ENCODE measurements at regions not wholly inside any gene's neighbourhood (a gene's known extent, or its start where the extent isn't known, plus 50 kb on each side); places are given as distances from the start of the nearest gene placed in this dataset.

DNA sequence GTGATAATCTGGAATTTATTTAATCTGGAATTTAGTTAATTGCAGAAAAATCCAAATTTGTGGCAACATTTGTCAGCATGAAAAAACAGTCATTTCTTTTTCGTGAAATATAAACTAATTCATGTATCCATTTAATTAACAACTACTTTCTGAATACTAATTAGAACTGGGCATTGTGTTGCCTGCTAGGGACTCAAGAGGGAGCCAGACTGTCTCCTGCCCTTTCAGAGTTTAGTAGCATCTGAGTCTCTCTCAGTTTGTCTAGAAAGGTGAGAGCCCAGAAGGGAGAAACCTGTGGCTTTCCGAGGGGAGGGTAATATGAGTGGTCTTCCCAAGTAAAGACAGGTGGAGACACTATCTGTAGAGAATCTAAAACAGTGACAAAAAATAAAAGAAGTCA is 210.9 kb upstream of the HDDC2 start:
- no peak for TF ChIP-seq EZH2phosphoT487 (IDR thresholded peaks at IDR 0.05; ENCODE audit: low read depth)
- TF ChIP-seq, protein P1, sequence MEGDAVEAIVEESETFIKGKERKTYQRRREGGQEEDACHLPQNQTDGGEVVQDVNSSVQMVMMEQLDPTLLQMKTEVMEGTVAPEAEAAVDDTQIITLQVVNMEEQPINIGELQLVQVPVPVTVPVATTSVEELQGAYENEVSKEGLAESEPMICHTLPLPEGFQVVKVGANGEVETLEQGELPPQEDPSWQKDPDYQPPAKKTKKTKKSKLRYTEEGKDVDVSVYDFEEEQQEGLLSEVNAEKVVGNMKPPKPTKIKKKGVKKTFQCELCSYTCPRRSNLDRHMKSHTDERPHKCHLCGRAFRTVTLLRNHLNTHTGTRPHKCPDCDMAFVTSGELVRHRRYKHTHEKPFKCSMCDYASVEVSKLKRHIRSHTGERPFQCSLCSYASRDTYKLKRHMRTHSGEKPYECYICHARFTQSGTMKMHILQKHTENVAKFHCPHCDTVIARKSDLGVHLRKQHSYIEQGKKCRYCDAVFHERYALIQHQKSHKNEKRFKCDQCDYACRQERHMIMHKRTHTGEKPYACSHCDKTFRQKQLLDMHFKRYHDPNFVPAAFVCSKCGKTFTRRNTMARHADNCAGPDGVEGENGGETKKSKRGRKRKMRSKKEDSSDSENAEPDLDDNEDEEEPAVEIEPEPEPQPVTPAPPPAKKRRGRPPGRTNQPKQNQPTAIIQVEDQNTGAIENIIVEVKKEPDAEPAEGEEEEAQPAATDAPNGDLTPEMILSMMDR (IDR thresholded peaks at IDR 0.05; ENCODE audit: low read depth, low read length): peak; percentile 45
- Histone ChIP-seq H3K79me2 (ENCODE audit: low read length) (no peaks in the 10 kb centered on the region), H4K20me1 (ENCODE audit: insufficient read depth, low read length) (no peaks in the 10 kb centered on the region), H2AFZ (ENCODE audit: low read depth, low read length) (no peak overlapping the region), H3K36me3 (replicated peaks; ENCODE audit: low read depth, low read length) (no peaks in the 10 kb centered on the region), H3K27ac (ENCODE audit: low read length) (no peak overlapping the region), H3K9me3 (ENCODE audit: insufficient read depth, low read length) (no peaks in the 10 kb centered on the region), H3K4me1 (ENCODE audit: low read length) (no peaks in the 10 kb centered on the region), H3K4me3 (ENCODE audit: low read length) (no peak overlapping the region), H3K9ac (ENCODE audit: low read length) (no peak overlapping the region), H3K27me3 (ENCODE audit: low read depth, low read length) (no peaks in the 10 kb centered on the region), H3K4me2 (ENCODE audit: low read length) (no peak overlapping the region)

DNA sequence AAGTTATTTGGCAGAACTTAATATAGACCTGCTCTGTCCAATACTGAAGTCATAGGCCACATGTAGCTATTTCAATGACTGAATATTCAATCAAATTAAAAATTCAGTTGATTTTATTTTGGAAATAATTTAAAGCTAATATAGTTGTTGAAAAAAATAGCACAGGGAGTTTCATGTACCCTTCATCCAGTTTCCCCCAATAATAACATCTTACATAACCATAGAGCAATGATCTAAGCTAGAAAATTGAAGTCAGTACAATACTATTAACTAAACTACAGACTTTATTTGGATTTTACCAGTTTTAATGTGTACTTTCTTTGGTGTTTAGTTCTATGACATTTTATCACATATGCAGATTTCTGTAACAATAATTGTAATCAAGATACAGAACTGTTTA is 212.2 kb upstream of the HDDC2 start:
- Histone ChIP-seq H3K9me3 (ENCODE audit: insufficient read depth, low read length) (no peaks in the 10 kb centered on the region), H2AFZ (ENCODE audit: low read depth, low read length) (no peak overlapping the region), H3K4me1 (ENCODE audit: low read length) (no peaks in the 10 kb centered on the region), H3K79me2 (ENCODE audit: low read length) (no peaks in the 10 kb centered on the region), H3K4me2 (ENCODE audit: low read length) (no peak overlapping the region), H3K27ac (ENCODE audit: low read length) (no peak overlapping the region), H3K4me3 (ENCODE audit: low read length) (no peak overlapping the region), H3K27me3 (ENCODE audit: low read depth, low read length) (no peaks in the 10 kb centered on the region), H3K9ac (ENCODE audit: low read length) (no peak overlapping the region), H4K20me1 (ENCODE audit: insufficient read depth, low read length) (no peaks in the 10 kb centered on the region), H3K36me3 (replicated peaks; ENCODE audit: low read depth, low read length) (no peaks in the 10 kb centered on the region)
- TF ChIP-seq, protein P1 (IDR thresholded peaks at IDR 0.05; ENCODE audit: low read depth, low read length): no peak
- no peak for TF ChIP-seq EZH2phosphoT487 (IDR thresholded peaks at IDR 0.05; ENCODE audit: low read depth)

DNA sequence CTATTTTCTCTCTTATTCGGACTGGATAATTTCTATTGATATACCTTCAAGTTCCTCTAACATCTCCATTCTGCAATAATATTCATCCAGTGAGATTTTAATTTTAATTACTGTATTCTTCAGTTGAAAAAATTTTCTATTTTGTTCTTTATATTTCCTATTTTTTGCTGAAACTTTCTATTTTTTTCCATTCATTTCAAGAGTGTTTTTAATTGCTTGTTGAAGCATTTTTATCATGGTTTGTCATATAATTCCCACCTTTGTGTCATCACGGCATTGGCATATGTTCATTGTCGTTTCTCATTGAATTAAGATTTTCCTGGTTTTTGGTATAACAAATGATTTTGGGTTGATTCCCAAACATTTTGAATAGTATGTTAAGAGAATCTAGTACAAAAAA is 214.9 kb upstream of the HDDC2 start:
- Histone ChIP-seq H3K4me2 (ENCODE audit: low read length) (no peak overlapping the region), H3K36me3 (replicated peaks; ENCODE audit: low read depth, low read length) (no peaks in the 10 kb centered on the region), H3K79me2 (ENCODE audit: low read length) (no peaks in the 10 kb centered on the region), H3K4me3 (ENCODE audit: low read length) (no peak overlapping the region), H3K27ac (ENCODE audit: low read length) (no peak overlapping the region), H3K9ac (ENCODE audit: low read length) (no peak overlapping the region), H3K27me3 (ENCODE audit: low read depth, low read length) (no peaks in the 10 kb centered on the region), H3K4me1 (ENCODE audit: low read length) (no peaks in the 10 kb centered on the region), H2AFZ (ENCODE audit: low read depth, low read length) (no peak overlapping the region), H3K9me3 (ENCODE audit: insufficient read depth, low read length) (no peaks in the 10 kb centered on the region), H4K20me1 (ENCODE audit: insufficient read depth, low read length) (no peaks in the 10 kb centered on the region)
- TF ChIP-seq, protein P1 (IDR thresholded peaks at IDR 0.05; ENCODE audit: low read depth, low read length): no peak

DNA sequence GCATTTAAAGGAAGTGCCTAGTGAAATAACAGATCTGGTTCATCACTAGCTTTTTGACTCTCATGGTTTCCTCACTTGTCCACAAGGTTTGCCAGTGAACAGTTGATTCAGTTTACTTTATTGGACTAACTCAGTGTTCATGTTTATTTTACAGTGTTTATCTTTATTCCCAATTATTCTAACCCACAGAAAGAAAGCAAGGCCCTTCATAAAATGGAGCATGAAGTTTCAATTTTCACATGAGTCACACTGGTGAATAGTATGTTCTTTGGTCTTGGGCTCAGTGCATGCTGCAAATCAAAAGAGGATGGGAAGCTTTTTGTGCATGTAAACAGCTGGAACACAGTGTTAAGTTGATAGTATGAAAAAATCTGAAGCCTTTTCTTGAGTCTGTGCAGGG is 217.6 kb upstream of the HDDC2 start:
- Histone ChIP-seq H4K20me1 (ENCODE audit: insufficient read depth, low read length) (no peaks in the 10 kb centered on the region), H3K79me2 (ENCODE audit: low read length) (no peaks in the 10 kb centered on the region), H3K4me2 (ENCODE audit: low read length) (no peak overlapping the region), H3K4me3 (ENCODE audit: low read length) (no peak overlapping the region), H3K27me3 (ENCODE audit: low read depth, low read length) (no peaks in the 10 kb centered on the region), H3K27ac (ENCODE audit: low read length) (no peak overlapping the region), H3K9ac (ENCODE audit: low read length) (no peak overlapping the region), H3K9me3 (ENCODE audit: insufficient read depth, low read length) (no peaks in the 10 kb centered on the region), H2AFZ (ENCODE audit: low read depth, low read length) (no peak overlapping the region), H3K36me3 (replicated peaks; ENCODE audit: low read depth, low read length) (no peaks in the 10 kb centered on the region), H3K4me1 (ENCODE audit: low read length) (no peaks in the 10 kb centered on the region)
- TF ChIP-seq, protein P1 (IDR thresholded peaks at IDR 0.05; ENCODE audit: low read depth, low read length): no peak
- no peak for TF ChIP-seq EZH2phosphoT487 (IDR thresholded peaks at IDR 0.05; ENCODE audit: low read depth)

Data from OCI-LY3 (cell line).